T-helper 22 cell (primary cell): ENCODE measurements at regions not wholly inside any gene's neighbourhood (a gene's known extent, or its start where the extent isn't known, plus 50 kb on each side); places are given as distances from the start of the nearest gene placed in this dataset.
"Not testable (repeated sequence)": the region's sequence is repeated elsewhere in the genome, so short reads cannot be mapped to it uniquely, and the experiment has no call there.

Experiments used
- DNase-seq: peaks from one replicate; pipeline ENCODE4 v3.0.0-alpha.2; 2020; ENCODE audit warnings: low read depth

DNA sequence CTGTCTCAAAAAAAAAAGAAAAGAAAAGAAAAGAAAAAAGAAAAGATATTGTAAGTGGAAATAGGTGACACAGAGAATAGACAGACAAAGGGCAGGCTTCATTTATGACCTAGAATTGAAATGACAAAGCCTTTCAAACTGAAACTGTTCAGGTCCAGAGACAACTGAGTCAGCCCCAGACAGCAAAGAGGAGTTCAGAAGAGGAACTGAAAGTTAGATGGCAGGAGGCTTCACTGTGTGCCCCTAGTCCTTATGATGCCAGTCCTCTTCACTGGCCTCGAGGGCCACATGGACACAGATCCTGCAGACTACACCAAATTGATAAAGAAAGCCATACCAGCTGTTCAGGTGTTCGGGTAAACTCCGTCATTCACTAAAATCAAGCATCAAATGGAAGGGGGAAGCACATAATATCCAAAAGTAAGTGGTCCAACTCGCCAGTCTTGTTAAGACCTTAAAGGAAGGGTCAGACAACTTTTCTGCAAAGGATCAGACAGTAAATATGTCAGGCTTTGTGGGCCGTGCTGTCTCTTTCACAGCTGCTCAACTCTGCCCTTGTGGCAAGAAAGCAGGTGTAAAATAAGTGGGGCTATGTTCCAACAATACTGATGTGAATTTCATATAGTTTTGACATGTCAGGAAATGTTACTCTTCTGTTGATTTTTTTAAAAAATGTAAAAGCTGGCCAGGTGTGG is 231.9 kb upstream of the MGAT5 start:
- DNase-seq: no peak

DNA sequence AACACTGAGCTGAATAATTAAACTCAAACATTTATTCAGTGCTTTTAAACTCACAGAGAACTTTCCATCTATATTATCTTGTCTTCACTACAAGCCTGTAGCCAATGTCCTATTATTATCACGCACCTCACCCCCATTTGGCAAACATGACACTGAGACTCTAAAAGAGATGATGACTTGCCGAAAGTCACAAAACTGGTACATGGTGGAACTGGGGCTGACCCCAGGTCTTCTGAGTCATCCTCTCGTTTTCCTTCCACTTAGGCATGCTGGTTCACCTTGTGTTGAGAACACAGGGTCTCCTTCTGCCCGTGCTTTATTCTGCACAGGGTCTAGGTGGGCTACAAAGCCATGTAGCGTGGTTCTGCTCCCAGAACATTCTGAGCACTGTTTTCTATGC is 230.0 kb upstream of the MGAT5 start:
- DNase-seq: no peak

- DNase-seq: no peak
Observed at GRCh38 chr2:134027980-134028379, 225.9 kb upstream of the MGAT5 start.

- DNase-seq: no peak
Observed at GRCh38 chr2:134029418-134029817, 224.5 kb upstream of the MGAT5 start.

DNA sequence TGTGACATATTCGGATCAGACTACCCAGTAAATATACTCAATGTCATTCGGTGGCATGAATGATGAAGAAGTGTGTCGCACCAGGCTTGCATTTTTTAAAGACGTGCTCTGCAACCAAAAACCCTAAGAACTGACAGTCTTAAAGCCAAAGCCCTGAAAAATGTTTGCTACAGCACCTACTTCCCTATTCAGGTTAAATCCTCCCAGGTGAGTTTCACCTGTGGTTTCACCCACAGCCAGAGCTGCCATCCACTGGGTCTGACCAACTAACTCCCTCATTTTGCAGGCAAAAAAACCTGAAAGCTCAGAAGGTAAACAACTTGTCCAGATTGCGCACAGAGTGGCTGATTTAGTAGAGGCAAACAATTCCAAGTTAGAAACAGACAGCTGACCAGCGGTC is 222.3 kb upstream of the MGAT5 start:
- no peak for DNase-seq

DNA sequence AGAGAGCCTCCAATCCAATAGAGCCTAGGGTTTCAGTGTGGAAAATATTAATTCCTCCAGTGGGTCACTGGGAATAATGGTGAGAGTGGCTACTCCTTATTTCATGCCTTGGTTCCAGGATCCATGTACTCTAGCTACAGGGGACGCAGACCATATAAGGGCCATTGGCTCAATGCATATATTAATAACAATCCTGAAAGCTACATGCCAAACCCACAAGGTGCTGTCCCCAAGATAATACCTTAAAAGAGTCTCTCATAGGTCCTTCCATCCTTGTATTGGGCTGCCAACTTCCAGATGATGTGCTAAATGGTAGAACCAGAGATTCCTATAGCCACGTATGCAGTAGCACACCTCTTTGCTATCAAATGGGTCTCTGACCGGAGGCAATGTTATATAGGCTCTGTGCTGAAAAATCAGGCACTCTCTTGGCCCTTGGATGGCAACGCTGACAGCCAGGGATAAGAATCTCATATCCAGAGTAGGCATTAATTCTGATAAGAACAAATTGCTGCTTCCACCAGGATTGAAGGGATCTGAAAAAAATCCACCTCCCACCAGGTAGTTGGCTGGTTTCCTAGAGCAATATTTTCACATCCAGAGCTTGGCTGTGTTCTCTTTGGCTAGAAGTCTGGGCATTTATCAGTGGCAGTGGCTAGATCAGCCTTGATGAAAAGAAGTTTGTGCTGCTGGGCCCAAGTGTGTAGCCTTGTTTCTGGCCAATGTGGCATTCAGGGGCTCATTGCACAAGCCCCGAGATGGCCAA is 218.1 kb upstream of the MGAT5 start:
- DNase-seq: no peak

DNA sequence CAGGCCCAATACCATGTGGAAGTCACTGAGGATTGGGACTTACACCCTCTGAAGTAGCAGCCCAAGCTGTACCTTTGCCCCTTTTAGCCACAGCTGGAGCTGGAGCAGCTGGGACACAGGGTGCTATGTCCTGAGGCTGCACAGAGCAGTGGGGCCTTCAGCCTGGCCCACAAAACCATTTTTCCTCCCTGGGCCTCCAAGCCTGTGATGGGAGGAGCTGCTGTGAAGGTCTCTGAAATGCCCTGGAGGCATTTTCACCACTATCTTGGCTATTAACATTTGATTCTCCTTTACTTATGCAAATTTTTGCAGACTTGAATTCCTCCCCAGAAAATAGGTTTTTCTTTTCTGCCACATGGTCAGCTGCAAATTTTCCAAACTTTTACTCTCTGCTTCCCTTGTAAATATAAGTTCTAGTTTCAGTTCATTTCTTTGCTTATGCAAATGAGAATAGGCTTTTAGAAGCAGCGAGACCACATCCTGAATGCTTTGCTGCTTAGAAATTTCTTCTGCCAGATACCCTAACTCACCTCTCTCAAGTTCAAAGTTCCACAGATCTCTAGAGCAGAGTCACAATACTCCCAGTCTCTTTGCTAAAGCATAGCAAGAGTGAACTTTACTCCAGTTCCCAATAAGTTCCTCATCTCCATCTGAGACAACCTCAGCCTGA is 213.8 kb upstream of the MGAT5 start:
- DNase-seq: no peak

- DNase-seq: not testable (repeated sequence)
Observed at GRCh38 chr2:134040626-134041172, 213.2 kb upstream of the MGAT5 start.

DNA sequence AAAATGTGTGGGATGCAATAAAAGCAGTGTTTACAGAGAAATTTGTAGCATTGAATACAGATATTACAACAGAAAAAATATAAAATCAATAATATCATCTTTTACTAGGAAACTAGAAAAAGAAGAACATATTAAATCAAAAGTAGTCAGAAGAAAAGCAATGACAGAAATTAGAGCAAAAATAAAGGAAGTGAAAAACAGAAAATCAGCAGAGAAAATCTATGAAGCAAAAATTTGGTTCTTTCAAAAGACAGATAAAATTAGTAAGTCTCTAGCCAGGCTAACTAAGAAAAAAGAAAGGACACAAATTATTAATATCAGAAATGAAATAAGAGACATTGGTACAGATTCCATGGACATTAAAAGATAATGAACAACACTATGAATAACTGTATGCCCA is 212.0 kb upstream of the MGAT5 start:
- no peak for DNase-seq

DNA sequence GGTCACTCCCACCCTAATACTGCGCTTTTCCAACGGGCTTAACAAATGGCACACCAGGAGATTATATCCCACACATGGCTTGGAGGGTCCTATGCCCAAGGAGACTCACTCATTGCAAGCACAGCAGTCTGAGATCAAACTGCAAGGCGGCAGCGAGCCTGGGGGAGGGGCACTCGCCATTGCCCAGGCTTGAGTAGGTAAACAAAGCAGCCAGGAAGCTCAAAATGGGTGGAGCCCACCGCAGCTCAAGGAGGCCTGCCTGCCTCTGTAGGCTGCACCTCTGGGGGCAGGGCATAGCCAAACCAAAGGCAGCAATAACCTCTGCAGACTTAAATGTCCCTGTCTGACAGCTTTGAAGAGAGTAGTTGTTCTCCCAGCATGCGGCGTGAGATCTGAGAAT is 210.8 kb upstream of the MGAT5 start:
- not testable (repeated sequence) for DNase-seq

DNA sequence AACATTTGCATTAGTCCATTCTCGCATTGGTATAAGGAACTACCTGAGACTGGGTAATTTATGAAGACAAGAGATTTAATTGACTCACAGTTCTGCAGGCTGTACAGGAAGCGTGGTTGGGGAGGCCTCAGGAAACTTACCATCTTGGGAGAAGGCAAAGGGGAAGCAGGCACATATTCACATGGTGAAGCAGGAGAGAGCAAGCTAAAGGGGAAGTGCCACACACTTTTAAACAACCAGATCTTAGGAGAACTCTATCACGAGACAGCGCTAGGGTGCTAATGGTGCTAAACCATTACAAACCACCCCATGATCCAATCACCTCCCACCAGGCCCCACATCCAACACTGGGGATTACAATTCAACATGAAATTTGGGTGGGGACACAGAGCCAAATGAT is 201.7 kb upstream of the MGAT5 start:
- DNase-seq: no peak

DNA sequence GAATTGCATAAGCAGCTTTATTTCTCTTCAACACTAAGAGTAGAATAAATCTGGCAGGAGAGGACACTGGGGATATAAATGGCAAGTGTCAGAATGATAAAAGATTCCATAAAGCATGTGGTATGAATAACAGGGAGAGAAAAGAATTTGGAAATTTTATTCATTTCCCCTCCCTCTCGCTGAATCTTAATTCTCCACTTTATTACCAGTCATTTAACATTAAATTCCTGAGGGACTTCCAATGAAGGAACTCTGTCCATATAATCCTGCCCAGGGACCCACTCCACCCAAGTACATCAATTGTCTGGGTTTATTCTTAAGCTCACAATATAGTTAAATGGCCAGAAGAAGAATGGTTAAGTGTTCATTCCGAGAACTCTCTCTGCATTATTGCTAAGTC is 197.7 kb upstream of the MGAT5 start:
- DNase-seq: no peak

DNA sequence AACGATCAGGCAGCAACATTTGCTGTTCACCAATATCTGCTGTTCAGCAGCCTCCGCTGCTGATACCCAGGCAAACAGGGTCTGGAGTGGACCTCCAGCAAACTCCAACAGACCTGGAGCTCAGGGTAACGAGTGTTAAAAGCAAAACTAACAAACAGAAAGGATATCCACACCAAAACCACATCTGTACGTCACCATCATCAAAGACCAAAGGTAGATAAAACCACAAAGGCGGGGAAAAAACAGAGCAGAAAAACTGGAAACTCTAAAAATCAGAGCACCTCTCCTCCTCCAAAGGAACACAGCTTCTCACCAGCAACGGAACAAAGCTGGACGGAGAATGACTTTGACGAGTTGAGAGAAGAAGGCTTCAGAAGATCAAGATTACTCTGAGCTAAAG is 192.8 kb upstream of the MGAT5 start:
- DNase-seq: not testable (repeated sequence)

GRCh38 chr2:134062235-134062634 is 191.6 kb upstream of the MGAT5 start:
- not testable (repeated sequence) for DNase-seq

GRCh38 chr2:134063916-134064315 is 190.0 kb upstream of the MGAT5 start:
- not testable (repeated sequence) for DNase-seq

GRCh38 chr2:134070281-134070741 is 183.6 kb upstream of the MGAT5 start:
- no peak for DNase-seq

GRCh38 chr2:134072341-134072740 is 181.5 kb upstream of the MGAT5 start:
- no peak for DNase-seq

- no peak for DNase-seq
Observed at GRCh38 chr2:134073023-134073422, 180.8 kb upstream of the MGAT5 start.

DNA sequence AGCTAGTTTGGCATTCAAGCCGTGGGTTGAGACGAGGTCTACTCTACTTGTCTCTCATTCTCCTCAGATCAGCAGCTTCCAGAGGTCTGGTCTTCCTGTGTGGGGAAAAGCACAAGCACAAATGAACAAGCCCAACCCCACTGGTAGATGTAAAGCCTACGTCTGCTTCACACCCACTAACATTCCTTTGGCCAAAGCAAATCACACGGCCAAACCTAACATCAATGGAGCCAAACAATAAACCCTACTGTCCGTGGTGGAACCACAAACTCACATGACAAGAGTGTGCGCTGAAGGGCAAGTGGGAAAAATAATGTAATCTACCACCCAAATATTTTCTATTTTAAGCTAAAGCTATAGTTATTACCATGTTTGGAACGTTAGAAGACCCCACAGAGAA is 179.3 kb upstream of the MGAT5 start:
- DNase-seq: no peak

- no peak for DNase-seq
Observed at GRCh38 chr2:134075204-134075603, 178.7 kb upstream of the MGAT5 start.

- no peak for DNase-seq
Observed at GRCh38 chr2:134078354-134078753, 175.5 kb upstream of the MGAT5 start.

- DNase-seq: no peak
Observed at GRCh38 chr2:134079373-134079772, 174.5 kb upstream of the MGAT5 start.
